GM12801 (cell line): ENCODE measurements at regions not wholly inside any gene's neighbourhood (a gene's known extent, or its start where the extent isn't known, plus 50 kb on each side); places are given as distances from the start of the nearest gene placed in this dataset.

Source experiments
- CTCF ChIP-seq: IDR thresholded peaks from one replicate; pipeline ENCODE4 v1.5.1; 2011; ENCODE audit warnings: control low read depth; ENCODE audit not compliant: insufficient read length; ENCODE audit errors: extremely low read depth

GRCh38 chr3:152089528-152089927 lies 179.2 kb upstream of the MBNL1 start:
- TF ChIP-seq CTCF, result no peak

GRCh38 chr3:152091725-152092124 lies 177.0 kb upstream of the MBNL1 start:
- no peak for TF ChIP-seq CTCF

DNA sequence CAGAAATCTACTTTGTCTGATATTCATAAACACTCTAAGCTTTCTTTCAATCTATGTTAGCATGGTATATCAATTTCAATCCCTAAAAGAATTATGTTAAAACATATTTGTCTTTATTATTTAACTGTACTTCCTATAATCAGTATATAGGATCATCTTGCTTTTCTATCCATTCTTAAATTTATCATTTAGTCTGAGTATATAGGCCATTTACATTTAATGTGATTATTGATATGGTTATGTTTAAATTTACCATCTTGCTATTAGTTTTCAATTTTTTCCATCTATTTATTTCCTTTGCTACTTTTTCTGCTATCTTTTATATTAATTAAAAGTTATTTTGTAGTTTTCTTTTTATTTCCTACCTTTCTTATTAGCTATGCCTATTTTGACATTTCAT lies 174.8 kb upstream of the MBNL1 start:
- TF ChIP-seq CTCF, result no peak

GRCh38 chr3:152094406-152094805 lies 174.3 kb upstream of the MBNL1 start:
- no peak for TF ChIP-seq CTCF

DNA sequence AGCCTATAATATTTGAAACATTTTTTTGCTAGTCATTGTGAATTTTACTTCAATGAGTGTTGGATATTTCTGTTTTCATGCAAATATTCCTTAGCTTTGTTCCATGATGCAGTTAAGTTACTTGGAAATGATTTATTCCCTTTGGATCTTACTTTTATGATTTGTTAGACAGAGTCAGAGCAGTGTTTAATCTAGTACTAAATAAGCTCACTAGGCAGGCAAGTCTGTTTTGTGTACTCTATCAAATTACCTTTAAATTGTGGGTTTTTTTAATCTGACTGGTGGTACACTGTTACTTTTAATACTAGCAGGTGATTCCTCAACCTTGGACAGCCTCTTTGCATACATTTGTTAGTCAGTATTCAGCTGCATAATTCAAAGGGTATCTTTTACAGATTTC lies 173.3 kb upstream of the MBNL1 start:
- TF ChIP-seq CTCF, result no peak

DNA sequence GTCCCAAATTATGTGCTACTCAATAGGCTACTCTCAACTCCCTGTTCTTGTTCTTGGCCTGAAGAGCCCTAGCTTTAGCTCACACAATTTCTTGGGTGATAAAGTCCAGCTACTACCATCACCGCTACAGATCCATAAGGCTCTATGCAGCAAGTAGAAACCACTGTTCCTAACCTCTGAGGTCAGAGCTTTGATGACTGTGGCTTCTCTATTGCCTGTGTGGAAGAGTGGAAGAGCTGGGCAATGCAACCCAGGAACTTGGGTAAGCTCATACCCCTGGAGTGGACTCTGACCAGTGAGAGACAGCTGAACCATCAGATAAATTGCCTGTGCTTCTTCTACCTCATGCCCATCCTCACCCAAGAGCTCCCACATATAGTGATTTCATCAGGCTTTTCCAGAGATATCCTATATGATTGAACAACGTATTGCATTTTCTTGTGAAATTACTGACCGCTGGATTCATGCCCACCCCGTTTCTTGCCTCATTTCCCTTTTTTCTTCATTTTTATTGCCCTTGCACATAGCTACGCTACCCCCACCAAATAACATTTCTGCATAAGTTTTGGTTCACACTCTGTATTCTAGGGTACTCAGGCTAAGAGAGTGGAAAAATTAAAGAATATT lies 172.3 kb upstream of the MBNL1 start:
- TF ChIP-seq CTCF, result no peak

DNA sequence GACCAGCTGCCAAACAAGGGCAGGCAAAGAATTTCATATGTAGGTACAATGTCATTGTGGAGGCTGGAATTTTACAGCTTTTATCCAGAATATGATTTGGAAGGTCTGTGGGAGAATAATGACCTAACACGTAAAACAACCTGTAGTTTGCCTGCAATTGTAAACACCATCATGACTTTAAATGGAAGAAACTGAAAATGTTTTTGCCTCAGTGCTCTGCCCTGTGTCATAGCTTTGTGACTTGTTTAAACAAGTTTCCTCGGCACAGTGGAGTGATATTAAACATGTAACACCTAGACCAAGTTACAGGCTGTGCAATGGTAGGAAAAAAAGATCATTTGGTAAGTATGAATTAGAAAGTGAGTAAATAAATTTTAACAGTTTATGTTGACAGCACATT lies 171.6 kb upstream of the MBNL1 start:
- TF ChIP-seq CTCF, result no peak
